Fibroblast of the aortic adventitia (primary cell): ENCODE measurements at regions not wholly inside any gene's neighbourhood (a gene's known extent, or its start where the extent isn't known, plus 50 kb on each side); places are given as distances from the start of the nearest gene placed in this dataset.

Source experiments
- DNase-seq: peaks from one replicate; pipeline ENCODE4 v3.0.0-alpha.2; 2010; ENCODE audit warnings: low read depth
- H3K4me3 ChIP-seq: 2 replicates; pipeline ENCODE4 v1.5.1; 2011; ENCODE audit warnings: low read depth, mild to moderate bottlenecking, control low read depth, low read length, moderate library complexity
- CTCF ChIP-seq: IDR thresholded peaks from 2 replicates; pipeline ENCODE4 v1.5.1; 2011; ENCODE audit warnings: mild to moderate bottlenecking, low read length, control low read depth, inconsistent platforms; ENCODE audit not compliant: insufficient read depth

GRCh38 chr2:144607891-144608521 is 88.1 kb upstream of the ZEB2 start:
- DNase-seq, result peak; percentile 58
- TF ChIP-seq CTCF, result no peak
- no peak overlapping the region for H3K4me3 ChIP-seq

- no peak overlapping the region for H3K4me3 ChIP-seq
- TF ChIP-seq CTCF, result no peak
- no peak for DNase-seq
These were observed 87.2 kb upstream of the ZEB2 start for GRCh38 chr2:144607099-144607498.

GRCh38 chr2:144606466-144607095 is 86.7 kb upstream of the ZEB2 start:
- no peak for DNase-seq
- H3K4me3 ChIP-seq, result no peak overlapping the region
- no peak for TF ChIP-seq CTCF

- no peak for DNase-seq
- H3K4me3 ChIP-seq, result no peak overlapping the region
- TF ChIP-seq CTCF, result no peak
These were observed 85.4 kb upstream of the ZEB2 start for GRCh38 chr2:144605231-144605840.

GRCh38 chr2:144603334-144603733 is 83.4 kb upstream of the ZEB2 start:
- H3K4me3 ChIP-seq, result no peak overlapping the region
- DNase-seq, result no peak
- TF ChIP-seq CTCF, result no peak

- DNase-seq, result no peak
- no peak for TF ChIP-seq CTCF
- no peak overlapping the region for H3K4me3 ChIP-seq
These were observed 79.0 kb upstream of the ZEB2 start for GRCh38 chr2:144598906-144599305.
